Hepatocyte (in vitro differentiated cells): ENCODE measurements at regions not wholly inside any gene's neighbourhood (a gene's known extent, or its start where the extent isn't known, plus 50 kb on each side); places are given as distances from the start of the nearest gene placed in this dataset.

Source experiments
- DNase-seq: peaks from one replicate; pipeline ENCODE4 v3.0.0-alpha.2; 2016; ENCODE audit warnings: low spot score
- H2AFZ ChIP-seq: fragments of 200-600 bp; sonication (generic); 2 replicates; pipeline ENCODE4 v1.6.0; 2016; ENCODE audit warnings: antibody characterized with exemption, mild to moderate bottlenecking
- H3K27ac ChIP-seq: fragments of 200-600 bp; sonication (generic); 2 replicates; pipeline ENCODE4 v1.5.1; 2016; ENCODE audit warnings: mild to moderate bottlenecking
- H3K27me3 ChIP-seq: fragments of 200-600 bp; sonication (generic); 2 replicates; pipeline ENCODE4 v1.6.1; 2016
- H3K36me3 ChIP-seq: fragments of 200-600 bp; sonication (generic); replicated peaks from 2 replicates; pipeline ENCODE4 v1.5.1; 2016; ENCODE audit warnings: low read depth; ENCODE audit not compliant: insufficient read depth
- H3K4me1 ChIP-seq: fragments of 200-600 bp; sonication (generic); 2 replicates; pipeline ENCODE4 v1.5.1; 2016; ENCODE audit warnings: mild to moderate bottlenecking, moderate library complexity; ENCODE audit not compliant: insufficient read depth
- H3K4me2 ChIP-seq: fragments of 200-600 bp; sonication (generic); 2 replicates; pipeline ENCODE4 v1.6.0; 2016
- H3K4me3 ChIP-seq: fragments of 200-600 bp; sonication (generic); 2 replicates; pipeline ENCODE4 v1.5.1; 2016; ENCODE audit warnings: mild to moderate bottlenecking
- H3K79me2 ChIP-seq: fragments of 200-600 bp; sonication (generic); 2 replicates; pipeline ENCODE4 v1.6.0; 2017; ENCODE audit warnings: mild to moderate bottlenecking
- H3K9me2 ChIP-seq: fragments of 200-600 bp; sonication (generic); replicated peaks from 2 replicates; pipeline ENCODE4 v1.6.0; 2017; ENCODE audit warnings: mild to moderate bottlenecking; ENCODE audit not compliant: insufficient read depth
- H3K9me3 ChIP-seq: fragments of 200-600 bp; sonication (generic); 2 replicates; pipeline ENCODE4 v1.5.1; 2016; ENCODE audit warnings: low read depth, mild to moderate bottlenecking
- H4K20me1 ChIP-seq: fragments of 200-600 bp; sonication (generic); 2 replicates; pipeline ENCODE4 v1.6.0; 2016; ENCODE audit warnings: mild to moderate bottlenecking; ENCODE audit not compliant: insufficient read depth, poor library complexity, severe bottlenecking
- CTCF ChIP-seq: fragments of 200-600 bp; sonication (generic); IDR thresholded peaks from 2 replicates; pipeline ENCODE4 v1.5.1; 2016; ENCODE audit warnings: antibody characterized with exemption, mild to moderate bottlenecking; ENCODE audit not compliant: poor library complexity
- EZH2 ChIP-seq: fragments of 200-600 bp; sonication (generic); IDR thresholded peaks from 2 replicates; pipeline ENCODE4 v1.6.1; 2016; ENCODE audit warnings: antibody characterized with exemption, mild to moderate bottlenecking, borderline replicate concordance
- EZH2phosphoT487 ChIP-seq: fragments of 200-600 bp; sonication (generic); IDR thresholded peaks from one replicate; pipeline ENCODE4 v1.6.1; 2018; ENCODE audit warnings: antibody characterized with exemption, mild to moderate bottlenecking, low read depth, moderate library complexity; ENCODE audit not compliant: unreplicated experiment, severe bottlenecking
- WGBS: methylation state at CpG from one replicate; pipeline ENCODE4 v1.1.6; 2016; ENCODE audit warnings: low lambda C conversion rate; ENCODE audit errors: missing lambda C conversion rate; 5-methylcytosine and 5-hydroxymethylcytosine counted together

GRCh38 chr13:22979952-22980351 is 200.8 kb upstream of the SGCG start:
- Histone ChIP-seq H3K36me3 (no peaks in the 10 kb centered on the region), H3K27me3 (no peaks in the 10 kb centered on the region), H3K4me3 (no peak overlapping the region), H3K4me2 (no peak overlapping the region), H3K9me3 (no peaks in the 10 kb centered on the region), H3K27ac (no peak overlapping the region), H3K9me2 (no peaks in the 10 kb centered on the region), H3K4me1 (no peaks in the 10 kb centered on the region), H4K20me1 (no peaks in the 10 kb centered on the region), H3K79me2 (no peaks in the 10 kb centered on the region), H2AFZ (no peak overlapping the region)
- 90% methylated on average over 3 of the region's 3 CpGs for WGBS
- TF ChIP-seq EZH2 (no peak), EZH2phosphoT487 (no peak), CTCF (no peak)
- no peak for DNase-seq

GRCh38 chr13:22980936-22981335 is 199.8 kb upstream of the SGCG start:
- DNase-seq, result no peak
- no peak for TF ChIP-seq CTCF
- no peak for TF ChIP-seq EZH2phosphoT487
- no peak for TF ChIP-seq EZH2
- no peaks in the 10 kb centered on the region for H3K9me2 ChIP-seq

GRCh38 chr13:22993148-22993547 is 187.6 kb upstream of the SGCG start:
- no peak overlapping the region for H2AFZ ChIP-seq
- no peaks in the 10 kb centered on the region for H3K27me3 ChIP-seq
- no peaks in the 10 kb centered on the region for H3K9me2 ChIP-seq
- no peaks in the 10 kb centered on the region for H3K4me1 ChIP-seq
- H3K36me3 ChIP-seq, result no peaks in the 10 kb centered on the region
- H3K27ac ChIP-seq, result no peak overlapping the region
- H4K20me1 ChIP-seq, result no peaks in the 10 kb centered on the region
- no peak overlapping the region for H3K4me3 ChIP-seq
- H3K79me2 ChIP-seq, result no peaks in the 10 kb centered on the region
- no peaks in the 10 kb centered on the region for H3K9me3 ChIP-seq
- DNase-seq, result no peak
- H3K4me2 ChIP-seq, result no peak overlapping the region
- TF ChIP-seq EZH2 (no peak), EZH2phosphoT487 (no peak), CTCF (no peak)
- 54% methylated on average over 1 of the region's 1 CpG for WGBS

More at GRCh38 chr13:22980936-22981335, 199.8 kb upstream of the SGCG start:
- H3K79me2 ChIP-seq, result no peaks in the 10 kb centered on the region
- no peaks in the 10 kb centered on the region for H3K4me1 ChIP-seq
- no peak overlapping the region for H3K27ac ChIP-seq
- H3K4me2 ChIP-seq, result no peak overlapping the region
- no peak overlapping the region for H2AFZ ChIP-seq
- H4K20me1 ChIP-seq, result no peaks in the 10 kb centered on the region
- WGBS, result 98% methylated on average over 2 of the region's 2 CpGs
- H3K4me3 ChIP-seq, result no peak overlapping the region
- H3K36me3 ChIP-seq, result no peaks in the 10 kb centered on the region
- no peaks in the 10 kb centered on the region for H3K27me3 ChIP-seq
- no peaks in the 10 kb centered on the region for H3K9me3 ChIP-seq

- no peak overlapping the region for H2AFZ ChIP-seq
- no peaks in the 10 kb centered on the region for H3K9me2 ChIP-seq
- no peaks in the 10 kb centered on the region for H3K27me3 ChIP-seq
- no peak for DNase-seq
- 90% methylated on average over 2 of the region's 2 CpGs for WGBS
- no peak overlapping the region for H3K27ac ChIP-seq
- no peaks in the 10 kb centered on the region for H3K79me2 ChIP-seq
- no peaks in the 10 kb centered on the region for H3K36me3 ChIP-seq
- TF ChIP-seq EZH2phosphoT487 (no peak), EZH2 (no peak), CTCF (no peak)
- no peak overlapping the region for H3K4me2 ChIP-seq
- no peaks in the 10 kb centered on the region for H3K9me3 ChIP-seq
- H4K20me1 ChIP-seq, result no peaks in the 10 kb centered on the region
- no peak overlapping the region for H3K4me3 ChIP-seq
- no peaks in the 10 kb centered on the region for H3K4me1 ChIP-seq
Measured at GRCh38 chr13:23003446-23003845, 177.3 kb upstream of the SGCG start.
